Gastrocnemius medialis (tissue), 4 donors: ENCODE measurements at regions not wholly inside any gene's neighbourhood (a gene's known extent, or its start where the extent isn't known, plus 50 kb on each side); places are given as distances from the start of the nearest gene placed in this dataset.

Experiments
- POLR2A ChIP-seq, 2 donors: fragments of 450-650 bp; IDR thresholded peaks; one replicate each; pipeline ENCODE4 v1.6.1; 2017; ENCODE audit warnings: antibody characterized with exemption in 2 of 2, mild to moderate bottlenecking in 2 of 2, moderate library complexity in 2 of 2
- TF ChIP-seq, protein P1 (sequence below), 5 experiments: fragments of 450-650 bp in 3 of 5; fragments of 200-600 bp in 2 of 5; sonication (generic) in 2 of 5; IDR thresholded peaks in 4 of 5; conservative IDR thresholded peaks in 1 of 5; 1 replicate in 4 of 5; 2 replicates in 1 of 5; pipeline ENCODE4 v1.5.1; 2016 to 2019; ENCODE audit warnings: antibody characterized with exemption in 5 of 5, mild to moderate bottlenecking in 3 of 5, moderate library complexity in 3 of 5

DNA sequence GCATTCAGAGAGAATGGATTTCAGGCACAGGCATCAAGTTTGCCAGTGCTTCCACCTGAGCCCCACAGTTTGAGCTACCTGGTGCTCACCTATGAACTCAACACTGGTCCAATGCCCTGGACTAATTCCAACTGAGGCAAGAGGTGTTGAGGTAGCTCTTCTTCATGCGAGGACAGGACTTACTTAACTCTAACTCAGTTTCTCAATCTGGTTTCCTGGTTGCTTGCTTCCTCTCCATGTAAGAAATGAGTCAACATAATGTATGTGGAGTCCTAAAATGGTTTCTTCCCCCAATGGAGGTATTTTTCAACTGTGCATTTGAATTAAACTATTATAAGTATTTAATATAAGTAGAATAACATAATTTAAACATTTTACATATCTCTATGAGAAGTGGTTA lies 523.6 kb upstream of the DAB2 start:
- TF ChIP-seq POLR2A (IDR thresholded peaks at IDR 0.05) = no peak
- TF ChIP-seq, protein P1, sequence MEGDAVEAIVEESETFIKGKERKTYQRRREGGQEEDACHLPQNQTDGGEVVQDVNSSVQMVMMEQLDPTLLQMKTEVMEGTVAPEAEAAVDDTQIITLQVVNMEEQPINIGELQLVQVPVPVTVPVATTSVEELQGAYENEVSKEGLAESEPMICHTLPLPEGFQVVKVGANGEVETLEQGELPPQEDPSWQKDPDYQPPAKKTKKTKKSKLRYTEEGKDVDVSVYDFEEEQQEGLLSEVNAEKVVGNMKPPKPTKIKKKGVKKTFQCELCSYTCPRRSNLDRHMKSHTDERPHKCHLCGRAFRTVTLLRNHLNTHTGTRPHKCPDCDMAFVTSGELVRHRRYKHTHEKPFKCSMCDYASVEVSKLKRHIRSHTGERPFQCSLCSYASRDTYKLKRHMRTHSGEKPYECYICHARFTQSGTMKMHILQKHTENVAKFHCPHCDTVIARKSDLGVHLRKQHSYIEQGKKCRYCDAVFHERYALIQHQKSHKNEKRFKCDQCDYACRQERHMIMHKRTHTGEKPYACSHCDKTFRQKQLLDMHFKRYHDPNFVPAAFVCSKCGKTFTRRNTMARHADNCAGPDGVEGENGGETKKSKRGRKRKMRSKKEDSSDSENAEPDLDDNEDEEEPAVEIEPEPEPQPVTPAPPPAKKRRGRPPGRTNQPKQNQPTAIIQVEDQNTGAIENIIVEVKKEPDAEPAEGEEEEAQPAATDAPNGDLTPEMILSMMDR (IDR thresholded peaks at IDR 0.05 in 4 of 5, conservative IDR thresholded peaks at IDR 0.05 in 1 of 5) = no peak
